ENCODE measurements at regions not wholly inside any gene's neighbourhood (a gene's known extent, or its start where the extent isn't known, plus 50 kb on each side); places are given as distances from the start of the nearest gene placed in this dataset.

- DNase-seq (no peak), ATAC-seq (ENCODE audit: low read depth) (no peak)
- H3K27ac Mint-ChIP-seq, result no peak overlapping the region
- no peak overlapping the region for H3K4me3 Mint-ChIP-seq
- H3K4me1 Mint-ChIP-seq, result no peaks in the 10 kb centered on the region
- H3K27me3 Mint-ChIP-seq, result no peaks in the 10 kb centered on the region
- no peaks in the 10 kb centered on the region for H3K9me3 Mint-ChIP-seq
- TF ChIP-seq CTCF (IDR thresholded peaks at IDR 0.05), result no peak
- POLR2A ChIA-PET, result no interaction called here
- CTCF ChIA-PET, result no interaction called here
- intact Hi-C loops (cut with micrococcal nuclease), result no loop called here
- H3K36me3 Mint-ChIP-seq (ENCODE audit: low read depth), result no peaks in the 10 kb centered on the region
These were observed 550.9 kb downstream of the CCER1 start for GRCh38 chr12:90404071-90404470.

- no peak overlapping the region for H3K27ac Mint-ChIP-seq
- no peak for TF ChIP-seq CTCF (IDR thresholded peaks at IDR 0.05)
- POLR2A ChIA-PET, result no interaction called here
- H3K4me1 Mint-ChIP-seq, result no peaks in the 10 kb centered on the region
- no peaks in the 10 kb centered on the region for H3K9me3 Mint-ChIP-seq
- CTCF ChIA-PET, result no interaction called here
- no peak for ATAC-seq (ENCODE audit: low read depth)
- H3K36me3 Mint-ChIP-seq (ENCODE audit: low read depth), result no peaks in the 10 kb centered on the region
- intact Hi-C loops (cut with micrococcal nuclease), result no loop called here
- no peak for DNase-seq
- H3K27me3 Mint-ChIP-seq, result no peaks in the 10 kb centered on the region
- no peak overlapping the region for H3K4me3 Mint-ChIP-seq
These were observed 553.8 kb downstream of the CCER1 start for GRCh38 chr12:90401185-90401584.

- DNase-seq, result no peak
- no peaks in the 10 kb centered on the region for H3K36me3 Mint-ChIP-seq (ENCODE audit: low read depth)
- ATAC-seq (ENCODE audit: low read depth), result no peak
- no peak overlapping the region for H3K27ac Mint-ChIP-seq
- no peak overlapping the region for H3K4me3 Mint-ChIP-seq
- CTCF ChIA-PET, result no interaction called here
- H3K9me3 Mint-ChIP-seq, result peaks cover 5% of the 10 kb centered on the region
- TF ChIP-seq CTCF (IDR thresholded peaks at IDR 0.05), result no peak
- no peaks in the 10 kb centered on the region for H3K4me1 Mint-ChIP-seq
- intact Hi-C loops (cut with micrococcal nuclease), result no loop called here
- POLR2A ChIA-PET, result no interaction called here
- no peaks in the 10 kb centered on the region for H3K27me3 Mint-ChIP-seq
These were observed 555.6 kb downstream of the CCER1 start for GRCh38 chr12:90399357-90399756.

GRCh38 chr12:90398285-90398836 is 556.6 kb downstream of the CCER1 start:
- no peak for ATAC-seq (ENCODE audit: low read depth)
- Mint-ChIP-seq H3K27me3 (no peaks in the 10 kb centered on the region), H3K9me3 (peaks cover 5% of the 10 kb centered on the region), H3K4me1 (no peaks in the 10 kb centered on the region), H3K4me3 (no peak overlapping the region), H3K36me3 (ENCODE audit: low read depth) (no peaks in the 10 kb centered on the region), H3K27ac (no peak overlapping the region)
- intact Hi-C loops (cut with micrococcal nuclease), result no loop called here
- CTCF ChIA-PET, result no interaction called here
- POLR2A ChIA-PET, result no interaction called here
- TF ChIP-seq CTCF (IDR thresholded peaks at IDR 0.05), result no peak
- DNase-seq, result no peak

- TF ChIP-seq CTCF (IDR thresholded peaks at IDR 0.05), result no peak
- intact Hi-C loops (cut with micrococcal nuclease), result no loop called here
- ATAC-seq (ENCODE audit: low read depth), result no peak
- Mint-ChIP-seq H3K9me3 (peaks cover 5% of the 10 kb centered on the region), H3K4me3 (no peak overlapping the region), H3K27me3 (no peaks in the 10 kb centered on the region), H3K4me1 (no peaks in the 10 kb centered on the region), H3K36me3 (ENCODE audit: low read depth) (no peaks in the 10 kb centered on the region), H3K27ac (no peak overlapping the region)
- no peak for DNase-seq
- POLR2A ChIA-PET, result no interaction called here
- CTCF ChIA-PET, result no interaction called here
These were observed 558.4 kb downstream of the CCER1 start for GRCh38 chr12:90396556-90396955.

Measured in activated B cell treated with CpG ODN at 0.5 μM for 24 hours (primary cell).